Kidney epithelial cell (primary cell): ENCODE measurements at regions not wholly inside any gene's neighbourhood (a gene's known extent, or its start where the extent isn't known, plus 50 kb on each side); places are given as distances from the start of the nearest gene placed in this dataset.
"Not testable (repeated sequence)": the region's sequence is repeated elsewhere in the genome, so short reads cannot be mapped to it uniquely, and the experiment has no call there.

Experiments used
- DNase-seq: peaks from one replicate; pipeline ENCODE4 v3.0.0-alpha.2; 2010; ENCODE audit warnings: low read depth
- H3K27me3 ChIP-seq: 2 replicates; pipeline ENCODE4 v1.6.0; 2011; ENCODE audit warnings: low read length; ENCODE audit not compliant: control insufficient read depth, insufficient read depth
- H3K36me3 ChIP-seq: 2 replicates; pipeline ENCODE4 v1.5.1; 2011; ENCODE audit warnings: low read length; ENCODE audit not compliant: control insufficient read depth, insufficient read depth
- H3K4me3 ChIP-seq: 2 replicates; pipeline ENCODE4 v1.5.1; 2011; ENCODE audit warnings: low read depth, mild to moderate bottlenecking, control low read depth, low read length
- CTCF ChIP-seq: IDR thresholded peaks from 2 replicates; pipeline ENCODE4 v1.5.1; 2011; ENCODE audit warnings: mild to moderate bottlenecking, moderate library complexity, low read length, control low read depth, inconsistent platforms; ENCODE audit not compliant: insufficient read depth, poor library complexity, severe bottlenecking

GRCh38 chr3:174358252-174358651 lies 500.9 kb upstream of the NAALADL2 start:
- TF ChIP-seq CTCF = no peak
- no peaks in the 10 kb centered on the region for H3K27me3 ChIP-seq
- H3K4me3 ChIP-seq = no peak overlapping the region
- H3K36me3 ChIP-seq = no peaks in the 10 kb centered on the region
- DNase-seq = no peak

GRCh38 chr3:174362556-174362955 lies 496.6 kb upstream of the NAALADL2 start:
- Histone ChIP-seq H3K4me3 (no peak overlapping the region), H3K27me3 (no peaks in the 10 kb centered on the region), H3K36me3 (no peaks in the 10 kb centered on the region)
- no peak for DNase-seq
- TF ChIP-seq CTCF = no peak

DNA sequence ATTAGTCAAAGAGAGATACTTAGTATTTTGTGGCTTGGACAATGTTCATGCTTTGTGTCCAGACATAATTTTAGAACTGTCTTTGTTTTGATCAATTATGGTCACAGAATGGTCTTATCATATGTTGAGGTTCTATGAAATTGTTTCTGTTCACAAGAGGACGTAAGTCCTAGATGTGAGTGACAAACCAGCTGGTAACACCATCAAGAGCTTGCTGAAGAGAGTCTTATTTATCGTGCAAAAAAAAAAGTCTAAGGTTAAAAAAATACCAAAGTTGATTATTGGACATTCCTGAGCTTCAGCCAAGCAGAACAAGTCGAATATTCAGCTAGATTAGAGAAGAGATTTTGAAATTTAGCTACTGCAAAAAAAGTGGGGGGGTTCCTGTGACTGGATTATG lies 495.9 kb upstream of the NAALADL2 start:
- TF ChIP-seq CTCF = no peak
- no peak for DNase-seq
- H3K4me3 ChIP-seq = no peak overlapping the region
- no peaks in the 10 kb centered on the region for H3K36me3 ChIP-seq
- no peaks in the 10 kb centered on the region for H3K27me3 ChIP-seq

DNA sequence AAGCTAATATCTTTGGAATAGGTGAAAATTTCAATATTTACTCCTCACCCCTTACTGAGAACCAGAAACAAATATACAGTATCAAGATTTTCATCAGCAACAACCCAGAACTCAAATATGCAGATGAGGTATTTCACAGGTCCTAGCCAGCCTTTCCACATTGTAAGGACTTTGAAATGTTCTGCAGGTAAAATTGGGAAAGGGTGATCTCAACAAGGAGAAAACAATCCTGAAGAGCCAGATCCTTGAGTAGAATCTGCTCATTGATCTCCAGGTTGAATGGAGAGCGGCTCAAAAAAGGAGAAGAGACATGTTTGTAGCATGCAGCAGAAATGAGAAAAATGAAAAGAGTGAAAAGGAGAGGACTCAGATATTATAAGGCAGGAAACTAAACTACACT lies 493.3 kb upstream of the NAALADL2 start:
- Histone ChIP-seq H3K4me3 (no peak overlapping the region), H3K27me3 (no peaks in the 10 kb centered on the region), H3K36me3 (no peaks in the 10 kb centered on the region)
- DNase-seq = no peak
- TF ChIP-seq CTCF = no peak

DNA sequence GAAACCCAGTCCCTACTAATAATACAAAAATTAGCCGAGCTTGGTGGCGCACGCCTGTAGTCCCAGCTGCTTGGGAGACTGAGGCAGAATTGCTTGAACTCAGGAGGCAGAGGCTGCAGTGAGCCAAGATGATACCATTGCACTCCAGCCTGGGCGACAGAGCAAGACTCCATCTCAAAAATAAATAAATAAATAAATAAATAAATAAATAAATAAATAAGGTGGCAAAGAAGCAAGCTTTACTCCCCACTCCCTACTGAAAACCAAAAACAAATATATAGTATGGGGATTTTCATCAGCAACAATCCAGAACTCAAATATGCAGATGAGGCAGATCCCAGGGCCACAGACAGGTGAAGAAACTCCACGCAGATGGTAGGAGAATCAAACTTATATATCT lies 492.2 kb upstream of the NAALADL2 start:
- H3K27me3 ChIP-seq, H3K36me3 ChIP-seq, H3K4me3 ChIP-seq, DNase-seq: not testable (repeated sequence)

DNA sequence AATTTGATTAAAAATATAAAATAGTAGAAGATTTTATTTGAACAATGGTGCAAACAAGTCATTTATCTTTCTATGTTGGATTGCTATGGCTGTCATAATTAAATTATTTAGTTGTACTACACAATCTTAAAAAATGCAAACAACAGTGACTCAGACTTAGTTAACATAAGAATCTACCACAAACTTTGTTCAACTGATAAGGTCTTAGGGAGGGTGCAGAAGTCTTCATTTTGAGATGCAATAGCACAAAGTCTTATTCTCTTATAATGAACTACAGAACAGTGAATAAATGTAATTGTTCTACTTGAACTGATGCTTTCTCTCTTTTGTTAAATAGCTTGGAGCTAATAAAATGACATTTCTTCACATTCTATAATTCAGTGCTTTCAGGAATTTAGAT lies 482.8 kb upstream of the NAALADL2 start:
- Histone ChIP-seq H3K4me3 (no peak overlapping the region), H3K36me3 (no peaks in the 10 kb centered on the region), H3K27me3 (no peaks in the 10 kb centered on the region)
- TF ChIP-seq CTCF = no peak
- no peak for DNase-seq
